HG02798 (cell line): ENCODE measurements at regions not wholly inside any gene's neighbourhood (a gene's known extent, or its start where the extent isn't known, plus 50 kb on each side); places are given as distances from the start of the nearest gene placed in this dataset.

Experiments used
- ATAC-seq: cut with Tn5 transposase; IDR thresholded peaks from one replicate; pipeline ENCODE4 v1.9.1; 2021; ENCODE audit warnings: mild to moderate bottlenecking; ENCODE audit not compliant: unreplicated experiment, poor library complexity

GRCh38 chr3:5304188-5304587 is 116.7 kb downstream of the EDEM1 start:
- ATAC-seq = no peak

- peak; percentile 80 for ATAC-seq
Measured at GRCh38 chr3:5304789-5305683, 117.5 kb downstream of the EDEM1 start.

- peak; percentile 11 for ATAC-seq
Measured at GRCh38 chr3:5305684-5305989, 118.1 kb downstream of the EDEM1 start.

- ATAC-seq = no peak
Measured at GRCh38 chr3:5309171-5309570, 121.7 kb downstream of the EDEM1 start.

- ATAC-seq = no peak
Measured at GRCh38 chr3:5309602-5310001, 122.1 kb downstream of the EDEM1 start.

GRCh38 chr3:5310509-5310908 is 123.0 kb downstream of the EDEM1 start:
- ATAC-seq = no peak

GRCh38 chr3:5312290-5312689 is 124.8 kb downstream of the EDEM1 start:
- no peak for ATAC-seq

GRCh38 chr3:5314897-5315296 is 127.4 kb downstream of the EDEM1 start:
- ATAC-seq = no peak

GRCh38 chr3:5317557-5317956 is 130.1 kb downstream of the EDEM1 start:
- no peak for ATAC-seq

GRCh38 chr3:5319454-5319853 is 131.9 kb downstream of the EDEM1 start:
- ATAC-seq = no peak

- no peak for ATAC-seq
Measured at GRCh38 chr3:5321666-5322340, 134.3 kb downstream of the EDEM1 start.

- ATAC-seq = no peak
Measured at GRCh38 chr3:5324780-5325179, 137.3 kb downstream of the EDEM1 start.

GRCh38 chr3:5330152-5330810 is 142.8 kb downstream of the EDEM1 start:
- no peak for ATAC-seq

GRCh38 chr3:5331567-5332269 is 144.2 kb downstream of the EDEM1 start:
- no peak for ATAC-seq

- no peak for ATAC-seq
Measured at GRCh38 chr3:5332270-5332956, 144.9 kb downstream of the EDEM1 start.

GRCh38 chr3:5339967-5340535 is 152.5 kb downstream of the EDEM1 start:
- no peak for ATAC-seq

- no peak for ATAC-seq
Measured at GRCh38 chr3:5341610-5342009, 154.1 kb downstream of the EDEM1 start.

GRCh38 chr3:5343459-5343858 is 156.0 kb downstream of the EDEM1 start:
- ATAC-seq = no peak

- ATAC-seq = no peak
Measured at GRCh38 chr3:5344707-5345106, 157.2 kb downstream of the EDEM1 start.

- ATAC-seq = no peak
Measured at GRCh38 chr3:5347486-5347885, 160.0 kb downstream of the EDEM1 start.
